Tibial artery (tissue), 4 donors: ENCODE measurements at regions not wholly inside any gene's neighbourhood (a gene's known extent, or its start where the extent isn't known, plus 50 kb on each side); places are given as distances from the start of the nearest gene placed in this dataset.

ENCODE experiments used
- DNase-seq, 2 donors: peaks; one replicate each; pipeline ENCODE4 v3.0.0-alpha.2; 2019
- H3K27ac ChIP-seq, 2 donors: fragments of 200-600 bp; sonication (generic) in 1 of 2; 1 replicate in 1 of 2; 2 replicates in 1 of 2; pipeline ENCODE4 v1.5.1; 2018 to 2019; ENCODE audit warnings: mild to moderate bottlenecking in 1 of 2
- H3K27me3 ChIP-seq, 2 donors: fragments of 200-600 bp; sonication (generic) in 1 of 2; one replicate each; pipeline versions ENCODE4 v1.5.1 to v1.6.0; 2016 to 2019
- H3K36me3 ChIP-seq, 3 donors: fragments of 200-600 bp; sonication (generic) in 2 of 3; one replicate each; pipeline ENCODE4 v1.5.1; 2016 to 2019; ENCODE audit warnings: mild to moderate bottlenecking in 2 of 3
- H3K4me1 ChIP-seq, 4 donors: fragments of 200-600 bp; sonication (generic) in 2 of 4; 1 replicate in 3 of 4; 2 replicates in 1 of 4; pipeline ENCODE4 v1.5.1; 2016 to 2019
- H3K4me3 ChIP-seq, 2 donors: fragments of 200-600 bp; sonication (generic) in 1 of 2; 1 replicate in 1 of 2; 2 replicates in 1 of 2; pipeline ENCODE4 v1.5.1; 2018 to 2019; ENCODE audit warnings: mild to moderate bottlenecking in 2 of 2
- H3K9me3 ChIP-seq, 3 donors: fragments of 200-600 bp; sonication (generic) in 1 of 3; one replicate each; pipeline ENCODE4 v1.5.1; 2016 to 2019
- CTCF ChIP-seq, 2 experiments: fragments of 200-600 bp in 1 of 2; fragments of 450-650 bp in 1 of 2; IDR thresholded peaks; one replicate each; pipeline ENCODE4 v1.5.1; 2017 to 2019; ENCODE audit warnings: antibody characterized with exemption in 2 of 2, mild to moderate bottlenecking in 1 of 2, moderate library complexity in 1 of 2
- intact Hi-C: fragments of 100-400 bp; cut with DNase I; formaldehyde crosslinking; loops from one replicate; pipeline ENCODE4 v1.15.0; 2023; ENCODE audit warnings: low total_unique reads

DNA sequence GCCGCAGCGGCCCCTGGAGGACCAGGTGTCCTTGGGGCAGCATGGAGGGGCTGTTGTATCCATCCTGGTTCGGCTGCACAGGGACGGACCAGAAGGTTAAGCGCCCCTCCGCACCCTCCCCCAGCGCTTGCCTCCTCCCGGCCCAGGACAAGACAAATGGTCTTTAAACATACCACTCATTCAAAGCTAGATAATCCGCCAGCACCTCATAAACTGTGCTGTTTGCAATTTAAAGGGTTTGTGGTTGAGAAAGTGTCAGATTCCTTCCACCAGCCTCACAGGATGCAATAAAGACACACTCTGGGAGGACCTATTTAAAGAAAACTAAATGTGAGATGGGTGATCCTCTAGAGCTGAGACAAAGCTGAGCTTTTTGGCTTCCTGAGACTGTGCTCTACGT is 426.2 kb upstream of the EEF2KMT start:
- no peak overlapping the region for H3K27ac ChIP-seq
- intact Hi-C loops: no loop called here
- no peaks in the 10 kb centered on the region for H3K27me3 ChIP-seq
- no peak for DNase-seq
- H3K9me3 ChIP-seq: no peaks in the 10 kb centered on the region
- no peaks in the 10 kb centered on the region for H3K4me1 ChIP-seq
- no peak overlapping the region for H3K4me3 ChIP-seq
- no peaks in the 10 kb centered on the region for H3K36me3 ChIP-seq
- TF ChIP-seq CTCF (IDR thresholded peaks at IDR 0.05): no peak

DNA sequence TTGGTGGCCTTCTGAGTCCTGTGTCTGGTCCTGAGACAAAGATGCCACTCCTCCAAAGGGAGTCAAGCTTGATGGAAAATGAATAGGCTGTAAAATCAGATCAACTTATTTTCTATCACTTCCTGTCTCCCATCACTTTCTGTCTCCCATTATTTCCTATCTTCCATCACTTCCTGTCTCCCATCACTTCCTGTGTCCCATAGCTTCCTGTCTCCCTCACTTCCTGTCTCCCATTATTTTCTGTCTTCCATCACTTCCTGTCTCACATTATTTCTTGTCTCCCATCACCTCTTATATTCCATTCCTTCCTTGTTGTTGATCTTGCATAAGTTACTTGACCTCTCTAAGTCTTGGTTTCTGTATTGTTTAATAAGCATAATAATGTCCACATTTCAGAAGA is 418.5 kb upstream of the EEF2KMT start:
- Histone ChIP-seq H3K36me3 (no peaks in the 10 kb centered on the region), H3K9me3 (no peaks in the 10 kb centered on the region), H3K4me3 (no peak overlapping the region), H3K4me1 (no peaks in the 10 kb centered on the region), H3K27ac (no peak overlapping the region), H3K27me3 (no peaks in the 10 kb centered on the region)
- no peak for TF ChIP-seq CTCF (IDR thresholded peaks at IDR 0.05)
- no peak for DNase-seq
- intact Hi-C loops: no loop called here

DNA sequence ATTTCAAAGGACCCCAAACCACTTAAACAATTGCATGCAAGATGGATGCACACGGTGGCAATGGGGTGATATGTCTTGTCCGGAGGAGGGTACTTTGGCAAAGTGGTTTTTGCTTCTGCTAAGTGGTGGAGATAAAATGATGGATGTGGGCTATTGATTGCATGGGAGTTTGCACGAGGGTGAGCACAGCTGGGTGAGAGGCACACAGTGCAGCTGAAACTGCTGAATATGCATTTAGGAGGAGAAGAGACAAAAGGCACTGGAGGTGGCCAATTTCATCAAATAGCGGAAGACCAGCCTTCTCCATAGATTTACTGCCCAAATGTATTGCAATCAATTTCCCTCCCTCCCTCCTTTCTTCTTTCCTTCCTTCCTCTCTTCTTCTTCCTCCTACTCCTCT is 414.4 kb upstream of the EEF2KMT start:
- Histone ChIP-seq H3K4me1 (no peaks in the 10 kb centered on the region), H3K4me3 (no peak overlapping the region), H3K36me3 (no peaks in the 10 kb centered on the region), H3K27me3 (peaks cover 0 to 2% of the 10 kb centered on the region in 2 donors), H3K9me3 (no peaks in the 10 kb centered on the region), H3K27ac (no peak overlapping the region)
- intact Hi-C loops: no loop called here
- DNase-seq: no peak
- no peak for TF ChIP-seq CTCF (IDR thresholded peaks at IDR 0.05)

GRCh38 chr16:5510819-5511370 is 413.3 kb upstream of the EEF2KMT start:
- intact Hi-C loops: no loop called here
- Histone ChIP-seq H3K36me3 (no peaks in the 10 kb centered on the region), H3K27me3 (peaks cover 0 to 7% of the 10 kb centered on the region in 2 donors), H3K4me3 (no peak overlapping the region), H3K4me1 (no peaks in the 10 kb centered on the region), H3K27ac (no peak overlapping the region), H3K9me3 (no peaks in the 10 kb centered on the region)
- DNase-seq: no peak
- no peak for TF ChIP-seq CTCF (IDR thresholded peaks at IDR 0.05)

- no peak for TF ChIP-seq CTCF (IDR thresholded peaks at IDR 0.05)
- no peak overlapping the region for H3K4me3 ChIP-seq
- H3K36me3 ChIP-seq: no peaks in the 10 kb centered on the region
- intact Hi-C loops: no loop called here
- H3K9me3 ChIP-seq: no peaks in the 10 kb centered on the region
- H3K27ac ChIP-seq: no peak overlapping the region
- DNase-seq: no peak
- no peaks in the 10 kb centered on the region for H3K4me1 ChIP-seq
- H3K27me3 ChIP-seq: peaks cover 0 to 7% of the 10 kb centered on the region in 2 donors
Measured at GRCh38 chr16:5509794-5510193, 412.2 kb upstream of the EEF2KMT start.

DNA sequence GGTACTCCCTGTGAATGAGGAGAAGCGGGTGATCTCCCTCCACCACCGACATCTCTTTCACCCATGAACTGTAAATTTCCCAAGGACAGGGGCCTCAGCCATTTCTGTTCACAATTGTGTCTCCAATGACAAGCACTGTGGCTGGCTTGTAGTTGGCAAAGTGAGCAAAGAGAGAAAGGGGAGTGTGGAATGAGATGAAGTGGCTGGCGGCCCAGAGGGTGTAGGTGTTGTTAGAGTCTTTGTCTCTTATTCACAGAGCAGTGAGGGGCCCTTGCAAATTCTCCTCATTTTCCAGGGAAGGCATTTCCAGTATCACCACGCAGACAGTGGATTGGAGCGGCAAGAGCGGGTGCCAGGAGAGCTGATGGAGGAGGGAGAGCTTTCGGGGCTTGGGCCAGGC is 411.7 kb upstream of the EEF2KMT start:
- intact Hi-C loops: no loop called here
- Histone ChIP-seq H3K27ac (no peak overlapping the region), H3K4me3 (no peak overlapping the region), H3K4me1 (no peaks in the 10 kb centered on the region), H3K36me3 (no peaks in the 10 kb centered on the region), H3K9me3 (no peaks in the 10 kb centered on the region), H3K27me3 (peaks cover 0 to 7% of the 10 kb centered on the region in 2 donors)
- DNase-seq: no peak
- TF ChIP-seq CTCF (IDR thresholded peaks at IDR 0.05): no peak
